Panc1 (cell line): ENCODE measurements at regions not wholly inside any gene's neighbourhood (a gene's known extent, or its start where the extent isn't known, plus 50 kb on each side); places are given as distances from the start of the nearest gene placed in this dataset.

ENCODE experiments used
- ATAC-seq: fragments of 200-7000 bp; cut with Tn5 transposase; 2 replicates; pipeline ENCODE4 v1.9.1; 2020; ENCODE audit warnings: mild to moderate bottlenecking, moderate library complexity
- BruUV-seq: library from RNA; stranded (reverse); fragments of 400-500 nt; replicated peaks from 2 replicates; lab custom pipeline; 2021; lab: Mats Ljungman, UMichigan
- CTCF ChIA-PET: fragments of 300-600 bp; sonication (Branson Sonifier 250); formaldehyde crosslinking; loops from one replicate; lab custom pipeline; 2022; ENCODE audit warnings: antibody characterized with exemption; lab: Charles Lee
- POLR2A ChIA-PET: fragments of 300-600 bp; sonication (Branson Sonifier 250); formaldehyde crosslinking; loops from one replicate; lab custom pipeline; 2022; ENCODE audit warnings: antibody characterized with exemption; lab: Charles Lee
- DNase-seq: peaks from one replicate; pipeline ENCODE4 v3.0.0-alpha.2; 2010; ENCODE audit warnings: low read depth, low spot score
- H3K27ac ChIP-seq: 2 replicates; pipeline ENCODE4 v1.5.1; 2011; ENCODE audit warnings: mild to moderate bottlenecking, low read length, inconsistent platforms
- H3K27me3 ChIP-seq: fragments of 200-500 bp; sonication (Bioruptor generic); 2 replicates; pipeline ENCODE4 v1.6.0; 2014; ENCODE audit warnings: low read length, inconsistent platforms; ENCODE audit not compliant: control insufficient read depth, insufficient read depth
- H3K36me3 ChIP-seq: fragments of 200-500 bp; sonication (Bioruptor generic); 2 replicates; pipeline ENCODE4 v1.5.1; 2014; ENCODE audit warnings: inconsistent platforms, mild to moderate bottlenecking, low read length, moderate library complexity; ENCODE audit not compliant: control insufficient read depth, insufficient read depth
- H3K4me1 ChIP-seq: 2 replicates; pipeline ENCODE4 v1.5.1; 2011; ENCODE audit warnings: inconsistent platforms, mild to moderate bottlenecking, low read length, moderate library complexity; ENCODE audit not compliant: control insufficient read depth, insufficient read depth
- H3K4me3 ChIP-seq, 2 experiments: 2 replicates each; pipeline ENCODE4 v1.5.1; 2011 to 2012; ENCODE audit warnings: low read depth in 2 of 2, low read length in 2 of 2, mild to moderate bottlenecking in 2 of 2, inconsistent platforms in 1 of 2, moderate library complexity in 1 of 2
- H3K9me3 ChIP-seq: fragments of 200-500 bp; sonication (Bioruptor generic); 2 replicates; pipeline ENCODE4 v1.5.1; 2014; ENCODE audit warnings: low read depth, mild to moderate bottlenecking, inconsistent platforms, low read length, moderate library complexity; ENCODE audit not compliant: control insufficient read depth, insufficient read depth
- POLR2AphosphoS5 ChIP-seq: IDR thresholded peaks from 2 replicates; pipeline ENCODE4 v1.6.1; 2012; ENCODE audit warnings: mild to moderate bottlenecking, low read depth, low read length, moderate library complexity
- REST ChIP-seq, 2 experiments: IDR thresholded peaks; 2 replicates each; pipeline ENCODE4 v1.6.1; 2011 to 2012; ENCODE audit warnings: low read depth in 2 of 2, control low read depth in 1 of 2, low read length in 1 of 2, mild to moderate bottlenecking in 1 of 2, moderate library complexity in 1 of 2; ENCODE audit not compliant: insufficient read depth in 1 of 2
- SIN3A ChIP-seq: IDR thresholded peaks from 2 replicates; pipeline ENCODE4 v1.6.1; 2012; ENCODE audit warnings: low read depth, mild to moderate bottlenecking, low read length, moderate library complexity, borderline replicate concordance; ENCODE audit not compliant: insufficient read depth
- TCF7L2 ChIP-seq: IDR thresholded peaks from 2 replicates; pipeline ENCODE4 v1.6.1; 2011; ENCODE audit warnings: mild to moderate bottlenecking, low read depth, low read length, inconsistent platforms
- in situ Hi-C: cut with HindIII; loops from 2 replicates; pipeline ENCODE4 v1.10.0; 2016; ENCODE audit warnings: low sequenced_read_pairs, low pct_unique_long_range_greater_than_20kb
- intact Hi-C: fragments of 100-400 bp; cut with micrococcal nuclease; formaldehyde crosslinking; loops from one replicate; pipeline ENCODE4 v1.10.0; 2022; ENCODE audit not compliant: unreplicated experiment
- TF ChIP-seq, protein P1 (sequence below): fragments of 450-650 bp; IDR thresholded peaks from 2 replicates; pipeline ENCODE4 v1.5.1; 2017; ENCODE audit warnings: mild to moderate bottlenecking

DNA sequence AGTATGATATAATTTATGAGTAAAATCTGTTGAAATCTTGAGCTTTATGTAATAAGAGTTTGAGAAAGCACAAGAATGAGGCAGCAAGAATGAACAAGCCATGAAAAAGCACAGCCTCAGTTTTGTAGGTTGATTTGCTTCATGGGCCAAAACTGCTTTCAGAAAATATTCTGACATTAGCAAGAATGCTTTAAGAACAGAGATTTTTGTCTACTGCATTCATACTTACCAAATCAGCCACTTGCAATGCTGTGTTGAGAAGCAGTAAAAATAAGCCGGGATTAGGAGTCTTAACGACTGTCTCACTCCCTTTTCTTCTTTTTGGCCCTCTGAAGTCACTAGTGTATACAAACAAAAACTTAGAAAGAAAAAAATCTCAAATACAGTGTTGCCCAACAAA is 114.5 kb downstream of the POSTN start:
- Histone ChIP-seq H3K27me3 (no peaks in the 10 kb centered on the region), H3K4me3 (no peak overlapping the region), H3K4me1 (no peaks in the 10 kb centered on the region), H3K36me3 (no peaks in the 10 kb centered on the region), H3K27ac (no peak overlapping the region), H3K9me3 (no peaks in the 10 kb centered on the region)
- POLR2A ChIA-PET = no interaction called here
- ATAC-seq = no peak
- CTCF ChIA-PET = no interaction called here
- in situ Hi-C loops (no loop called here), intact Hi-C loops (no loop called here)
- no peak for TF ChIP-seq SIN3A
- no peak for TF ChIP-seq REST (IDR thresholded peaks at IDR 0.05; ENCODE audit: insufficient read depth in 1 of 2, low read depth in 2 of 2, low read length in 1 of 2)
- TF ChIP-seq TCF7L2 = no peak
- TF ChIP-seq, protein P1, sequence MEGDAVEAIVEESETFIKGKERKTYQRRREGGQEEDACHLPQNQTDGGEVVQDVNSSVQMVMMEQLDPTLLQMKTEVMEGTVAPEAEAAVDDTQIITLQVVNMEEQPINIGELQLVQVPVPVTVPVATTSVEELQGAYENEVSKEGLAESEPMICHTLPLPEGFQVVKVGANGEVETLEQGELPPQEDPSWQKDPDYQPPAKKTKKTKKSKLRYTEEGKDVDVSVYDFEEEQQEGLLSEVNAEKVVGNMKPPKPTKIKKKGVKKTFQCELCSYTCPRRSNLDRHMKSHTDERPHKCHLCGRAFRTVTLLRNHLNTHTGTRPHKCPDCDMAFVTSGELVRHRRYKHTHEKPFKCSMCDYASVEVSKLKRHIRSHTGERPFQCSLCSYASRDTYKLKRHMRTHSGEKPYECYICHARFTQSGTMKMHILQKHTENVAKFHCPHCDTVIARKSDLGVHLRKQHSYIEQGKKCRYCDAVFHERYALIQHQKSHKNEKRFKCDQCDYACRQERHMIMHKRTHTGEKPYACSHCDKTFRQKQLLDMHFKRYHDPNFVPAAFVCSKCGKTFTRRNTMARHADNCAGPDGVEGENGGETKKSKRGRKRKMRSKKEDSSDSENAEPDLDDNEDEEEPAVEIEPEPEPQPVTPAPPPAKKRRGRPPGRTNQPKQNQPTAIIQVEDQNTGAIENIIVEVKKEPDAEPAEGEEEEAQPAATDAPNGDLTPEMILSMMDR = no peak
- TF ChIP-seq POLR2AphosphoS5 = no peak
- DNase-seq = no peak
- BruUV-seq = no TSS peak

- CTCF ChIA-PET = no interaction called here
- ATAC-seq (no peak), DNase-seq (no peak)
- H3K4me1 ChIP-seq = no peaks in the 10 kb centered on the region
- no peak overlapping the region for H3K27ac ChIP-seq
- no peaks in the 10 kb centered on the region for H3K27me3 ChIP-seq
- POLR2A ChIA-PET = no interaction called here
- H3K9me3 ChIP-seq = no peaks in the 10 kb centered on the region
- no peak overlapping the region for H3K4me3 ChIP-seq
- TF ChIP-seq SIN3A = no peak
- H3K36me3 ChIP-seq = no peaks in the 10 kb centered on the region
- in situ Hi-C loops = no loop called here
- intact Hi-C loops = no loop called here
- BruUV-seq = no TSS peak
Measured at GRCh38 chr13:37482331-37482730, 116.2 kb downstream of the POSTN start.

DNA sequence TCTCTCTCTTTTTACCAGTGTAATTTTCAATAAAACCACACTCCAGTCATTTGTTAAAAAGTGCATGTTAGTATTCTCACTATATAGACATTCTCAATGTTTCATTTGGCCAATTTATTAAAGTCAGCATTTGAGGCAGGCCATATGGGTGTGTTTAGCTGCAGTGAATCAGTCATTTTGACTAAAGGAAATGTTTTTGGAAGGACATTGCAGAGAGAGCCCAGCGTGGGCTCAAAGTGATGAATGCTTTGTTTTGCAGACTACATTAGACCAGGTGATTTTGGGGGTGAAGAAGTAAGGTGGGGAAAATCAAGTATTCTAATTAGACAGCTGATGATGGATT is 116.7 kb downstream of the POSTN start:
- no peak overlapping the region for H3K4me3 ChIP-seq
- intact Hi-C loops = no loop called here
- ATAC-seq = no peak
- ChIA-PET CTCF (no interaction called here), POLR2A (no interaction called here)
- no peaks in the 10 kb centered on the region for H3K27me3 ChIP-seq
- H3K27ac ChIP-seq = no peak overlapping the region
- in situ Hi-C loops = no loop called here
- no peaks in the 10 kb centered on the region for H3K4me1 ChIP-seq
- no peak for DNase-seq
- TF ChIP-seq SIN3A (no peak), REST (IDR thresholded peaks at IDR 0.05; ENCODE audit: insufficient read depth in 1 of 2, low read depth in 2 of 2, low read length in 1 of 2) (no peak), POLR2AphosphoS5 (no peak), TCF7L2 (no peak)
- TF ChIP-seq, protein P1 = no peak
- BruUV-seq = no TSS peak
- no peaks in the 10 kb centered on the region for H3K9me3 ChIP-seq
- H3K36me3 ChIP-seq = no peaks in the 10 kb centered on the region
